GM12872 (cell line): ENCODE measurements at regions not wholly inside any gene's neighbourhood (a gene's known extent, or its start where the extent isn't known, plus 50 kb on each side); places are given as distances from the start of the nearest gene placed in this dataset.

Source experiments
- TF ChIP-seq, protein P1 (sequence below): IDR thresholded peaks from 3 replicates; pipeline ENCODE4 v1.5.1; 2011; ENCODE audit warnings: low read depth, mild to moderate bottlenecking, low read length, moderate library complexity; ENCODE audit not compliant: insufficient read depth

DNA sequence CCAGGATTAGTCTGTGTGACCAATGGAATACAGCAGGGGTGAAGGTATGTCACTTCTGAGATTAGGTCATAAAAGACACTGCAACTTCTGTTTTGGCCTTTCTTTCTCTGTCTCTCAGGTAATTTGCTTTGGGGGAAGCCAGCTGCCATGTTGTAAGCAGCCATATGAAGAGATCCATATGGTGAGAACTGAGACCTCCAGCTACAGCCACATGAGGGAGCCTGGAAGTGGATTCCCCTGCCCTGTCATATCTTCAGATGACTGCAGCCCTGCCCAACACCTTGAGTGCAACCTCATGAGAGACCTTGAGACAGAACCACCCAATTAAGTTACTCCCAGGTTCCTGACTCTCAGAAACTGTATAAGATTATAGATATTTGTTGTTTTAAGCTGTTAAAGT lies 70.1 kb upstream of the ESRRG start:
- TF ChIP-seq, protein P1, sequence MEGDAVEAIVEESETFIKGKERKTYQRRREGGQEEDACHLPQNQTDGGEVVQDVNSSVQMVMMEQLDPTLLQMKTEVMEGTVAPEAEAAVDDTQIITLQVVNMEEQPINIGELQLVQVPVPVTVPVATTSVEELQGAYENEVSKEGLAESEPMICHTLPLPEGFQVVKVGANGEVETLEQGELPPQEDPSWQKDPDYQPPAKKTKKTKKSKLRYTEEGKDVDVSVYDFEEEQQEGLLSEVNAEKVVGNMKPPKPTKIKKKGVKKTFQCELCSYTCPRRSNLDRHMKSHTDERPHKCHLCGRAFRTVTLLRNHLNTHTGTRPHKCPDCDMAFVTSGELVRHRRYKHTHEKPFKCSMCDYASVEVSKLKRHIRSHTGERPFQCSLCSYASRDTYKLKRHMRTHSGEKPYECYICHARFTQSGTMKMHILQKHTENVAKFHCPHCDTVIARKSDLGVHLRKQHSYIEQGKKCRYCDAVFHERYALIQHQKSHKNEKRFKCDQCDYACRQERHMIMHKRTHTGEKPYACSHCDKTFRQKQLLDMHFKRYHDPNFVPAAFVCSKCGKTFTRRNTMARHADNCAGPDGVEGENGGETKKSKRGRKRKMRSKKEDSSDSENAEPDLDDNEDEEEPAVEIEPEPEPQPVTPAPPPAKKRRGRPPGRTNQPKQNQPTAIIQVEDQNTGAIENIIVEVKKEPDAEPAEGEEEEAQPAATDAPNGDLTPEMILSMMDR: 0 out of 3 replicates have a peak, but pooled peaks have one; percentile 2

DNA sequence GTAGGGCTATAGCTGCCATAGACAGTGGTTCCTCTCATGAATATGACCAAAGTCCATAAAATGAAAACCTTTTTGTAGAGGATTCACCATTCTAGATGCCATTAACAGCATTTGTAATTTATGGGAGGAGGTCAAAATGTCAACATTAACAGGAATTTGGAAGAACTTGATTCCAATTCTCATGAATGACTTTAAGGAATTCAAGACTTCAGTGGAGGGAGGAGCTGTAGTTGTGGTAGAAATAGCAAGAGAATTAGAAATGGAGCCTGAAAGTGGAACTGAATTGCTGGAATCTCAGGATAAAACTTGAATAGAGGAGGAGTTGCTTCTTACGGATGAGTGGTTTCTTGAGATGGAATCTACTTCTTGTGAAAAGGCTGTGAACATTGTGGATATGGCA lies 65.4 kb upstream of the ESRRG start:
- TF ChIP-seq, protein P1: no peak

DNA sequence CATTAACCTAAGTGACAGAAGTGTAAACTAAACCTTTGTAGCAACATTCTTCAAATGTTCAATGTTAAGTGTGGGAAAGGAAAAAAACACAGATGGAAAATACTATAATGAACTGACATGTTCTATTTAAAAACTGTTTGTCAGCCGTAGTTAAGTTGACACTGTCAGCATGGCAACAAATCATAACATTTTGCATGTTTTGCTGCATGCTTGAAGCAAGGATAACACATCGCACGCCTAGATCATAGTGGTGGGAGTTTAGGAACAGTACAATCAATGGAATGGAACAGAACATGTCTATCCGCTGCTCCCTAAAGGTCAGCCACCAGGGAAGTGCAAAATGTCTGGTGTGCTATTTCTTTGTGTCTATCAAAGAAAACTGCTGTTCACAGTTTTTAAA lies 62.5 kb upstream of the ESRRG start:
- TF ChIP-seq, protein P1: no peak

DNA sequence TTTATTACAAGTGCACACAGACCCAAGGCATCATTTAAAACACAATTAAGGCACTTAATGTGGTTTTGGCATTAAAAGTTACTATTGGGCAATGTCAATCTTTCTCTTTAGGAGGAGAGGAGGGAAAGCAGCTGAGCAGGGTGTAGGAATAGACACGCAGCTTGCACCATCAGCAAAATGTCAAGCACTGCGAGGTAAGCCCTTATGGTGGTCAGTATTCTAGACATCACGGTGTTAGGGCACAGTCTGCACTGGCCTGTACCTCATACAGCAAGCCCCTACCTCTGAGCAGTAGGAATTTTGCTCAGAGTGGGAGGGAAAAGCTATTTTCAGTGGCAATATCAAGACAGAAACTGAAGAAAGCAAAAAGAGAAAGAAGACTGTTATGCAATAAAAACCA lies 62.0 kb upstream of the ESRRG start:
- TF ChIP-seq, protein P1: no peak

DNA sequence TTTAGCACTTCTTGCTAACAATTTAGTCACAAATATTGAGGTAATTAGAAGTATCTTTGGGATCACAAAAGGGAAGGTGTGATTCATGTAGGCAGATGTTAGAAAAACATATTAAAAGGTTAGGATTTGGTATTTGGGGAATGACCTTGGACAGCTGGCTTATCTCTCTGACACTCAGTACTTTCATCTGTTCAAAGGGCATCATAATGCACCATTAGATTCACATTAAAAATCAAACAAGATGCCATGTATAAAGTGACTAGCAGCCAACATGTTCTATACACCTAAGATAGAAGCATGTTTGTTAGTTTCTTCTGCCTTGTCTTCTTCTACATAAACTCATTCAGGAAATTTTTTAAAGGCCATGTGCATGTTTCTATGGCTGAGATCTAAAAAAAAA lies 56.5 kb upstream of the ESRRG start:
- TF ChIP-seq, protein P1: no peak

DNA sequence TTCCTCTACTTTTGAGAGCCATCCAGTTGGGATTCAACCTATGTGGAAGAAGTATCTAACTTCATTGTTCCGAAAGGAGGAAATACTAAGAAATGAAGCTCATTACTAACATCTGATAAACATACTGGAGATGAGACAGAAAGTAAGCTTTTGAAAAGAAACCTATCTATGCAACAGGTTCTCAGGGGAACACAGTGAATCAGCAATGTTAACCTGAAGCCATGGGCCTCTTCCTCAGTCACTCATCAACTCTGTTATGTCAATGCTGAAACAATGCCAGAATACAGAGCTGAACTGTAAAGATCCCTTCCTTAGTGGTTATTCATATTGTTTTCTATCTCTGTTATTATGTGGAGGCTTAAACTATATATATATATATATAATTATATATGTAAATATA lies 55.5 kb upstream of the ESRRG start:
- TF ChIP-seq, protein P1: no peak

DNA sequence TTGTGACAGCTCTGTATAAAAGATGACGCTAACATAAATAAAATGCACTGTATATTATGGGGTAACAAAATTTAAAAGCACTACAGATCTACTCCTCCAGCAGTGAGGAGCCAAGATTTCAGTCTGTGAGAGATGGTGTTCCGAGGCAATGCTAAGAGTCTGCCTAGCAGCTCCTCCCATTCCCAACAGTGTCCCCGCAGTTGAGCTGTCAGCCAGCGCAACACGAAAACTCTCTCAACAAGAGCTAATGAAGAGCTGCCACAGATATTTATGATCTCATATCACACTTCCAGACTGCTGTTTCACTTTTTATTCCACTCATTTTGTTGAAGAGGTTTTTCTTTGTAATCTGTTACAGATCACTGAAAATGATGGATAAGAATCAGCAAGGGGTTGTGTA lies 53.9 kb upstream of the ESRRG start:
- TF ChIP-seq, protein P1: no peak
